Activated T-cell treated with anti-CD3 and anti-CD28 coated beads for 24 hours (primary cell): ENCODE measurements at regions not wholly inside any gene's neighbourhood (a gene's known extent, or its start where the extent isn't known, plus 50 kb on each side); places are given as distances from the start of the nearest gene placed in this dataset.
"Not testable (repeated sequence)": the region's sequence is repeated elsewhere in the genome, so short reads cannot be mapped to it uniquely, and the experiment has no call there.

ENCODE experiments used
- DNase-seq: peaks from one replicate; pipeline ENCODE4 v3.0.0-alpha.2; 2020; ENCODE audit warnings: low read depth

DNA sequence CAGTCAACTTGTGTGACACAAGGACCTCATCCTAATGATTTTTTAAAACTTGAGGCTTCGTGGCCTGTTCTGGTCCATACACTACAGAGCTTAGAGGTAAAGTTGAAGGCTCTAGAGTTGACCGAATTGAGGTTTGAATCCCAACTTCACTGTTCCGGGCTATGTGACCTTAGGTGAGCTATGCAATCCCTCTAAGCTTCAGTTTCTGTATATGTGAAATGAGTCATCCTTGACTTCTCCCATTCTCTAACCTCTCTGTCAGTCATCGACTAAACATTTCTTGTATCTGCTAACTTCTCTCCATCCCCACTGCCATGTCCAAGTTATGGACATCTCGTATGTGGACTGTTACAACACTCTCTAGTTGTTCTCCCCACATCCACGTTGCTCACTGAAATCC is 178.2 kb upstream of the TMEM45B start:
- no peak for DNase-seq

DNA sequence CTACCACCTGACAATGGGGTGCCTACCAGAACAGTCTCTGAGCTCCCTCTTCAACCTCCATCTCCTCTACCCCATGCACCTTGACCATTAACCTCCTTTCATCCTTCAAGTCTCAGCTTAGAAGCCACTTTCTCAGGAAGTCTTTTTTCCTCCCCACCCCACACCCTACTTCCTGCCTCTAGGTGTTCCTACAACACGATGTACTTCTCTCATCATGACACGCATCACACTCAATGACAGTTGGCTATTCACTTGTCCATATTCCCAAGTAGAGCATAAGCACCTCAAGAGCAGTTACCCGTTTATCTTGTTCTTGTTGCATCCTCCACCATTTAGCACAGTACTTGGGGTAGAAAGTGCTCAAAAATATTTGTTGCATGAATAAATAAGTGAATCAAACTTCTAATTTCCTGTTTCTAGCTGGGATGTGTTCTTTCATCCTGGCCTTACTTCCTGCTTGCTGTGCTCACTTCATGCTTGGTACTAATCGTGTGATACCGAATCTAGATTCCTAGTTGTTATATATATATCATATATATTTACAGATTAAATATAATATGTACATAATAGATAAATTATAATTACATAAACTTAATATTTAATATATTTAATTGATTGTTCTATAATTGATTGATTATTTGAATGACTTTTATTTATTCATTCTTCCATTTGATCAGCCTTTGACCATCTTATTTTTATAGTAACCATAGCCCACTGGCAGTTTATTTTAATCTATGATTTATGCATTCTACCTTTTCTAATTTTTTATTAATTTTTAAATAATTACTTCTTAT is 177.5 kb upstream of the TMEM45B start:
- DNase-seq: no peak

DNA sequence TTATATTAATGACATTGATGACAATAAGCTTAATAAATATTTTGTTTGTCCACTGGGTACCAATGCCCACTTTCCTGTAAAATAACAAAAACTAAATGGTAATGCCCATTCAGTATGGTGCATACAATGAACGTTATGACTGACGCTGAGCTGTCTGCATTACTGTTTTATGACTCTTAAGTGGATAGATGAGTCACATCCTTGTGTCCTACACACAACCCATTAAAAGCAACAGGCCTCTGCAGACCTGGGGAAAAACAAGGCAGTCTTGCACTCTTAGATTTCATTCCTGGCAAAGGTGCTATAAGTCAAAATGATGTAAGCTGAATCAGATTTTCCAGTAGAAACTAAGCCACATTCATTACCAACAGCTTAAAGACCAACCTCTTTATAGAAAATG is 176.3 kb upstream of the TMEM45B start:
- DNase-seq: peak; percentile 14

DNA sequence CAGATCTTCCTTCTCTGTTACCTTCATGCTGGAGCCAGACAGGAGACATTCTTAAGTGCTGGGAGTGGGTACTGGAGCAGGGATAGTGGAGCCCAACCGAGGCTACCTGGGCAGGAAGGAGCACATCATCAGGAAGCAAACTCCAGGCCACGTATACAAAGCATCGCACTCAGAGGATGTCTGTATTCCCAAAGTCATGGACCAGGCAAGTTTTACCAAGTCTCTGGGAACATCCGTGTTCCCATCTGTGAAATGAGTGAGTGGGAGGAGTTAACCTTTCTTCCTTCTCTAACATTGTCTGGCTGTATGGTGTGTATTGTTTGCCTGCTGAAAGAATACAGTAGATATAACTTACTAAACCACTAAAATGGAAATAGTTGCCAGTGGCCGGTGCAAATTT is 175.0 kb upstream of the TMEM45B start:
- DNase-seq: no peak

DNA sequence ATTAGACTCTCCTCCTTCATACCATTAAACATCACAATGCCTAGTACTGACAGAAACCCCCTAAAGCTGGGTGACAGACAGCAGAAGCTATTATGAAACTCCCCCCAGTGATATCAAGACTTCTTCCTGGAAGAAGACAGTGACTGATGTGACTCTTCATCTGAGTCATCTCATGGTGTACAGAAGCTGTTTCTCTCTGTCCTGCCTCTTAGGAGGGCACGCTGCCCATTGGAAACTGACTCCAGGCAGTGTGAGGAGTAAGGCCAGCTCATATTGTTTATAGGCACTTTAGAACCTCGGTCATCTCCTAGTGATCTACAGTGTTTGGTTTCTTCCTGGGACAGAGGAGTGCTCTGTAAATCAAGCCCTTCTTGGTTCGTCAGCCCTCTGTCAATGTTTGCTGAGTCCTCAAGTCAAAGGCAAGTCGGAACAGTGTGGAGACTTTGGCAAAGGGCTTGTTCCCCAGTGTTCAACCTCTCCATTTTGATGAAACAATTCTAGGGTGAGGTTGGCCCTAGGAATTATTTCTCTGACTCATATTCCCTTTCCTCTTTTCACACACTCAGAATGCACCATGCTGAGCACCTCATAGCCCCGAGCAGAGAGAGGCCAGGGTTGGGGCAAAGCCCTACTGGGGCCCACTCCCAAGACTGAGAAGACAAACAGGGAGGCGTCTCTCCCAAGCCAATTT is 172.5 kb upstream of the TMEM45B start:
- DNase-seq: no peak

DNA sequence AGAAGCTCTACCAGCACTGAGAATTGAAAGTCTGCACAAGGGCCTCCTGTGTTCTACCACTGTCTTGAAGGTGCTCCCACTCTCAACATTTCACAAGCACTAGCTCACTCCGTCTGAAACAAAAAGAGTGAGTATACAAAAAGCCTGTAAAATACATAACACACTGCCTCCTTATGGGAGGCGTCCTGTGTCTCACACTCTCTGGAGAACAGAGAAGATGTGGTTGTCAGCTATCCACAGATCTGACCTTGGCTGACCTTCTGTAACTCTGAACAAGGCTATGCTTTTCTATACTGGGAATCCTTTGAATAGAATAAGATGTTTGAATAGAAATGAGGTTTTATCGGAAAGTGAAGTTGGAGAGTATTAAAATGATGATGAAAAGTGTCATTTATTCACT is 171.3 kb upstream of the TMEM45B start:
- no peak for DNase-seq

DNA sequence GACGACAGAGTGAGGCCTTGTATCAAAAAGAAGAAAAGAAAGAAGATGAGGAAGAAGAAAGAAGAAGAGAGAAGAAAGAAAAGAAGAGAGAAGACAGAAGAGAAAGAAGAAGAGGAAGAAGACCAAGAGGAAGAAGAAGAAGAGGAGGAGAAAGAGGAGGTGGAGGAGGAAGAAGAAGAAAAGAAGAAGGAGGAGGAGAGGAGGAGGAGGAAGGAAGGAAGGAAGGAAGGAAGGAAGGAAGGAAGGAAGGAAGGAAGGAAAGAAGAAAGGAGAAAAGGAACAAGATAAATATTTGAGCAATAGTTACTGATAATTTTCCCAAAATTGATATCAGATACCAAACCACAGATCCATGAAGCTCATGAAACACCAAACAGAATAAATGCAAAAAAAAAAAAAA is 169.7 kb upstream of the TMEM45B start:
- DNase-seq: no peak

DNA sequence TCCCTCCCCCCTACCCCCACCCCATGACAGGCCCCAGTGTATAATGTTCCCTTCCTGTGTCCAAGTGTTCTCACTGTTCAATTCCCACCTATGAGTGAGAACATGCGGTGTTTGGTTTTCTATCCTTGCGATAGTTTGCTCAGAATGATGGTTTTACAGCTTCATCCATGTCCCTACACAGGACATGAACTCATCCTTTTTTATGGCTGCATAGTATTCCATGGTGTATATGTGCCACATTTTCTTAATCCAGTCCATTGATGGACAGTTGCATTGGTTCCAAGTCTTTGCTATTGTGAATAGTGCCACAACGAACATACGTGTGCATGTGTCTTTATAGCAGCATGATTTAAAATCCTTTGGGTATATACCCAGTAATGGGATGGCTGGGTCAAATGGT is 165.6 kb upstream of the TMEM45B start:
- not testable (repeated sequence) for DNase-seq

DNA sequence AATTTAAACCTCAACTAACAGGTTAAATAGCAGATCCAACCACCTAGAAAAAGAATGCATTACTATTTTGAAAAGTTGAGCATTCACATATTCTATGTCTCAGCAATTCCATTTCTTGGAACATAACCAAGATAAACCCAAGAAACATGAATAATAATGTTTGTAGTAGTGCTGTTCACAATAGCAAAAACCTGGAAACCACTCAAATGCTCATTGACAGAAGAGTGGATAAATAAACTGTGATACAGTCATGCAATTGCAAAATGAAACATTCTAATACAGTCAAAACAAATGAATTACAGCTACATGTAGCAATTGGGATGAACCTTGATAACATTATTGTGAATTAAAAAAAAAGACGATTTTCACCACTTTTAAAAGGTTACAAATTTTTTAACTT is 162.8 kb upstream of the TMEM45B start:
- DNase-seq: no peak

DNA sequence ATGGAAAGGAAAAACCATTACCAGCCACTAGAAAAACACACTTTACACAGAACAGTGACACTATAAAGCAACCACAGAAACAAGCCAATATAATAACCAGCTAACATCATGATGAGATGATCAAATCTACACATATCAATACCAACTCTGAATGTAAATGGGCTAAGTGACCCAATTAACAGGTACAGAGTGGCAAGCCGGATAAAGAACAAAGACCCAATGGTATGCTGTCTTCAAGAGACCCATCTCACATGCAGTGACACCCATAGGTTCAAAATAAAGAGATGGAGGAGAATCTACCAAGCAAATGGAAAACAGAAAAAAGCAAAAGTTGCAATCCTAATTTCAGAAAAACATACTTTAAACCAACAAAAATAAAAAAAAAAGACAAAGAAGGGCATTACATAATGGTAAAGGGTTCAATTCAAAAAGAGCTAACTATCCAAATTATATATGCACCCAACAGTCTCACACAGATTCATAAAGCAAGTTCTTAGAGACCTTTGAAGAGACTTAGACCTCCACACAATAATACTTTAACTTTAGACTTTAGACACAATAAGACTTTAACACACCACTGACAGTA is 160.3 kb upstream of the TMEM45B start:
- no peak for DNase-seq

DNA sequence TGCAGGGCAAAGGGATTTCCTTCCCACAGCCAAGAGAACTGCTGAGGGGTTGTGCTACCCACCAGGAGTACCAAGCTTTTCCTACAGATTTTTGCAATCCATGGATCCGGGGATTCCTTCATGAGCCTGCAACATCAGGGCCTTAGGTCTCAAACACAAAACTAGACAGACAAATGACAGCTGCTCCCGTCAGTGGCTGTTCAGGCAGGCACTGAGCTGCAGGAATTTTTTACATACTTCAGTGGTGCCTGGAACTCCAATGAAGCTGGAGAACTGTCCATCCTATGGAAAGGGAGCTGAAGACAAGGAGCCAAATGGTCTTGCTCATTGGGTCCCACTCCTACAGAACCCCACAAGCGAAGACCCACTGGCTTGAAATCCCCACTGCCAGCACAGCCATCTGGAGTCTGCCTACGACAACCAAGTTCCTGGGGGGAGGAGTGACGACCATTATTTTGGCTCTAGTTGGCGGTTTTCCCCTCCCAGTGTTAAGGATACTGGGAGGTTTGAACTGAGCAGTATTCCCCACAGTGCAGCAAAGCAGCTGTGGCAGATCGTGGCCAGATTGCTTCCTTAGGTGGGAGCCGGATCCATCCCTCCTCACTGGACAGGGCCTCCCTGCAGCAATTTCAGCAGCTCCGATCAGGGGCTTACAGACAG is 157.7 kb upstream of the TMEM45B start:
- no peak for DNase-seq

DNA sequence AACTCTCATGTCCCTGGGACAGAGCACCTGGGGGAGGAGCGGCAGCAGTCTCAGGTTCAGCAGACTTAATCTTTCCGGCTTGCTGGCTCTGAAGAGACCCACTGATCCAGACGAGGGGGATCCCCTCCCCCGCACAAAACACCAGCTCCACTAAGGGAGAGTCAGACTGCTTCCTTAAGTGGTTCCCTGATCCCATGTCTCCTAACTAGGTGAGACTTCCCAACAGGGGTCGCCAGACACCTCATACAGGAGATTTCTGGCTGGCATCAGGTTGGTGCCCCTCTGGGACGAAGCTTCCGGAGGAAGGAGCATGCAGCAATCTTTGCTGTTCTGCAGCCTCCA is 157.2 kb upstream of the TMEM45B start:
- DNase-seq: no peak

DNA sequence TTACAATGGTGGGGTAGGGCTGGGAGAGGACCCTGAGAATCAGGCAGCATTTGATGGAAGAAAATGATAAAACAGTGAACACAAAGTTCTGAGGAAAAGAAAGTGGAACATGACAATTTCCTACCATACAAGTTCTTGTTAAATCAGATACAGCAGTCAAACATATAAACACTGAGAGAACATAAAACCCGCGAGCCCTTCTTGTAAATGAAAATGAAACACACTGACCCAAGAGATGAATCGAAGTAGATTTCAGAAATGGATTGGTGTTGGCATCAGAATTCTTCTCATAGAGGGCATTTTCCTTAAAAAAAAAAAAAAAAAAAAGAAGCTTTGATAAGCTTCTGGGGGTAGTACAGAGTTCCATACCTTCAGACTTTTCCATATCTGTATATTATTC is 134.7 kb upstream of the TMEM45B start:
- no peak for DNase-seq

DNA sequence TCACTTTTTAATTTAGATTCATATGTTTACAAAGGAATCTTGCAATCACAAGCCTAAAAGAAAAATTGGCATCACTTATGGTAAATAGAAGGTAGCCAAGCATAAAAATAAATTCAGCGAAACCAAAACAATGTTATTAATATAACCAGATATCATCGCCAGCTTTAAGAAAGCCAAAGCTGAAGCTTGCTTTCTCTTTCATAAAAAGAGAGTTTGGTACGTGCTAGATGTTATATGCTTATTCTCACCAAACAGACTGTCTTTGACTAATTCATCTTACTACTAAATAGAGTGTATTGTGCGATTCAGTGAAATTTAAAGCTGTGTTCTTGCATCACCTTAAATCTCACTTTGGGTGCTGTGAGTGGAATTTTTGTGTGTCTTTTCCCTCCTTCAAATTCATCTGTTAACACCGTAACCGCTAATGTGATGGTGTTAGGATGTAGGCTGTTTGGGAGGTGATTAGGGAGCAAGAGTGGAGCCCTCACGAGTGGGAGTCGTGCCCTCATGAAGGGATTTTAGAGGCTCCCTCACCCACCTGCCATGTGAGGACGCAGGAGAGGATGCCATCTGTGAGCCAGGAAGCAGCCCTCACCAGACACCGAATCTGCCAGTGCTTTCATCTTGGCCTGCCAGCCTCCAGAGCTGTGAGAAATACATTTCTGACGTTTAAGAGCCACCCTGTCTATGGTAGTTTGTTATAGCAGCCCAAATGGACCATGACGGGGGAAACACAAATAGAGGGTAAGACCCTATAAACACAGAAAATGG is 134.1 kb upstream of the TMEM45B start:
- no peak for DNase-seq

DNA sequence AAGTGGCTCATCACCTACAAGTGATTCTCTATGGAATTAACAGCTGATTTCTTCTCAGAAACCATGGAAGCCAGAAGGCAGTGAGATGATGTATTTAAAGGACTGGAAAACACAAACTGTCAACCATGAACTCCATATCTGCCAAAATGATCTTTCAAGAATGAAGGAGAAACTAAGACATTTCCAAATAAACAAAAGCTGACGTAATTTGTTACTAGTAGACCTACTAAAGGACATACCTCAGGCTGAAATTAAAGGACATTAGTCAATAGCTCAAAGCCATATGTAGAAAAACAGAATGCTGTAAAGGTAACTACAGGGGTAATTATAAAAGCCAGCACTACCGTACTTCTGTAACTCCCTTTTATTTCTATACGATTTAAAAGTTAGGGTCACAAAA is 129.4 kb upstream of the TMEM45B start:
- no peak for DNase-seq

DNA sequence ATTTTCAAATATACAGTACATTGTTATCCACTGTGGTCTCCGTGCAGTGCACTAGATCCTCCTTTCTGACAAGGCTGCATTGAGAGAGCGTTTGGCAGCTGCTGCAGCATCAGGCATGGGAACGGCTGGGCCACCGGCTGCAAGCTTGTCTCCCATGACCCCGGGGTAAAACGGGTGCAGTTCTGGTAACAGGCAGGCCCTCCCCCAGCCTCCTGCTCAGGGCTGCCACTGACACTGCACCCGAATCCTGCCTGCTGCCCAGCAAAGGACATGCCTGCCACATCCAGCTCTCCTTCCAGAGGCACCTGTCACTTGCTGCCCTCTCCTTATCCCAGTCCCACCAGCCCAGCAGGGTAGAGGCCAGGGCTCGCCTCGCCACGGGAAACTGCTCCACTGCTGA is 124.5 kb upstream of the TMEM45B start:
- DNase-seq: no peak

DNA sequence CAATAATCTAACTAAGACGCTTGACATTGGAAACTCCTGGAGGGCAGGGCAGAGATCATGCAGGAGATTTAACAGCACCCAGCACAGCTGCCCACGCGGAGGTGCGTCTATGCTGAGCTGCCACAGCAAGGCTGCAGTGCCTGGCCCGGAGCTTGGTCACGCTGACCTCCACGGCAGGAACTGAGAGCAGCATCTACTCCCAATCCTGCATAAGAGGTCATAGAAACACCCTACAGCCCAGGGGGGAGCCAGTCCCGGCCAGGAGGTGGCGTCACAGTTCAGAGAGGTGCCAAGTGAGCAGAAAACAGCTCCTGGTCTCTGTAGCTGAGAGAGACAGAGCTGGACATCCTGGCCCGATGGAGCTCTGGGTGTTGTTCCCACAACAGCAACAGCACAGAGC is 121.1 kb upstream of the TMEM45B start:
- DNase-seq: no peak

DNA sequence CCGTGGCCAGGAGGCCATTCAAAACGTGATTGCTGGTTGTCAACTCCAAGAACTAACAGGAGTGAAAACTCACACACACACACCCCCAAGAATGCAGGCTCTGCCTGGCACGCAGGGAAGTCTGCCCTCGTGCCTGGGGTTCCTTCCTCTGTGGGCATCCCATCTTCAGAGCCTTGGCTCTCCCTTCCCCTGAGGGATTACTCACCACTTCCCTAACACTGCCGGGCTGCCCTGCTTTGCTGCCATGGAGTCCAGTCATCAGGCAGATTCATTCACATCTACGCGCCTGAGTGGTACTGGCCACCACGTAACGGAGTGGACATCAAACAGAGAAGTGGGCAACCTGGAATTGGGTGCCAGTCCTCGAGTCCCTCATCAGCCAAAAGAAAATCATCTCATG is 120.7 kb upstream of the TMEM45B start:
- no peak for DNase-seq

DNA sequence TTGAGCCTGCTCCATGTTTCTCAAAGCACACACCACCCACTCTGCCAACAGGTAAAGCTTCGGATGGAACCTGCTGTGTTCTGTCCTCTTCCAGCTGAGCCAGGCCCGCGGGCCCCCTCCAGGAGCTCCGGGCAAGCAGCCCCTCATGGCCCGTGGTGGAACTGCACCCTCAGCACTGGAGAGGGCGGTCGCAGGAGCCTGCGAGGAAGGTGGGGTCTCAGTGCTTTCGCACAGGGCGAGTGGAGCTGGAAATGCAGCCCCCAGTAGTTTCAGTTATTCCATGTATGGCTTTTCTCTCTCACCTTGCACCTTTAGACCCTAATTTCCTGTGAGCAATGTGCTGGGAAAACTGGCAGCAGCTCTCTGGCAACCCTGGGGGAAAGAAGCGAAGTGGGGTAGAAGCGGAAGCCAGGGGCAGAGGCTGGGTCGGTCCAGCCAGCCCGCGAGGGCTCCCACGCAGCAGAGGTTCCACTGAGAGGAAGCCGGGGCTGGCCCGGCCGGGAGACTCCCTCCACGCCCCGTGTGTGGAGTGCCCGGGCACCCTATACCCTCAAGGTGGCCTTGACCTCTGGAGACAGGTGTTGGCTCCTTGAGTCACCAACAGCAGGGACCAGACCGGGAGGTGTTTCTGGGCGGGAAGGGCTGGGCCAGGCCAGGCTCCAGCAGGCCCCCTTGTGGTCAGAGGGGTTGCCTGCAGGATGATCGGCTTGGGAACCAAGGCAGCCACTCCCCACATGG is 119.9 kb upstream of the TMEM45B start:
- peak; percentile 64 for DNase-seq

DNA sequence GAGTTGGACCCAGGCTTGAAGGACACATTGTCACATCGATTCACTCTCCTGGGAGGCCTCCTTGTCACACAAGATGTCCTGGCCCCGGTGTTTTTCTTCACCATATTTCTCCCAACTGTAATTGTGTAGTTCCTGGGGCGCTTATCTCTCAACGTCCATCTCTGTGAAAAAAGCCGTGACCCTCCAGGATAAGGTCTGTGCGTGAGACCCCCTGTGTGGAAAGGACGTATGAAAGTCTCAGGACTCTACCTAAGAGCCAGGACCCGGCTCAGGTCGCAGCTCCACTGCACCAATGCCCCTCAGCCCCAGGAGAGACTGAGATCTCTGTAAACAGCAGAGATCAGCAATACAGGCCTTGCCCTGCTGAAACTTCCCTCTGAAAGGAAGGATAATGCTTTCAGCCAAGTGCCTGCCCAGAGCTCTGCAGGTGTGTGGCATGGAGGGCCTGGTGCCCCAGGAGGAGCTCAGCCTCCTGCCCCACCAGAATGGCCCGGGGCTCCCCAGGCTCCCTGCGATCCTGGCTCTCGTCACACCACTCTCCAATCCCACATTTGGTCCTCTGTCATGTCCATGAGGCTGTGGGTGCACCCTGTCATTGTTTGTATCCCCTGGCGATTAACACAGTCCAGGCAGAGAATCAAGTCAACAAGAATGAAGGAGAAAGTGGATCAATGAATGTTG is 119.2 kb upstream of the TMEM45B start:
- no peak for DNase-seq

DNA sequence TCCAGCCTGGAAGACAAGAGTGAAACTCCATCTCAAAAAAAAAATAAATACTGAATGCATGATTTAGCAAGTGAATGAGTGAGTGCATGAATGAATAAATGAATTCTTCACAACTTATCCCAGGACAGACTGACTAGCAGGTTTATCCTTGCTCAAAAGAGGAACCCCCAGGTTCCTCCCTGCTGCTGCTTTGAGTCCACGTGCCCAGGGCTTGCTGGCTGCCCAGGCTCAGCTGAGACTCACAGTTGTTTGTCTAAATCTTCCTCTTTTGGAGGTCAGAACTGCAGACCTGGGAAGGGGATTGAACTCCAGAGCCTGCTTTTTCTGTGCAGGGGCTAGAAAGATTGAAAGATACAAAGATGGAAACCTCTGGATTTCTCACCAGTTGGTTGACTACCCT is 117.4 kb upstream of the TMEM45B start:
- DNase-seq: no peak
